NT2/D1 (cell line): ENCODE measurements at regions not wholly inside any gene's neighbourhood (a gene's known extent, or its start where the extent isn't known, plus 50 kb on each side); places are given as distances from the start of the nearest gene placed in this dataset.

ENCODE experiments used
- SUZ12 ChIP-seq: IDR thresholded peaks from 2 replicates; pipeline ENCODE4 v1.6.1; 2011; ENCODE audit not compliant: insufficient read length, insufficient read depth; ENCODE audit errors: extremely low read depth
- YY1 ChIP-seq: IDR thresholded peaks from 2 replicates; pipeline ENCODE4 v1.6.1; 2011; ENCODE audit not compliant: insufficient read length, insufficient read depth
- ZNF274 ChIP-seq: IDR thresholded peaks from 2 replicates; pipeline ENCODE4 v1.6.1; 2011; ENCODE audit warnings: mild to moderate bottlenecking, low read depth, low read length

GRCh38 chr2:220002251-220002650 lies 374.8 kb downstream of the SLC4A3 start:
- TF ChIP-seq ZNF274 (no peak), YY1 (no peak), SUZ12 (no peak)
